Omental fat pad (tissue), 3 donors: ENCODE measurements at regions not wholly inside any gene's neighbourhood (a gene's known extent, or its start where the extent isn't known, plus 50 kb on each side); places are given as distances from the start of the nearest gene placed in this dataset.

ENCODE experiments used
- ATAC-seq: fragments of 150-250 bp; one replicate; pipeline ENCODE4 v1.9.1; 2016; ENCODE audit warnings: mild to moderate bottlenecking, moderate library complexity; ENCODE audit not compliant: low FRiP score
- DNase-seq: peaks from one replicate; pipeline ENCODE4 v3.0.0-alpha.2; 2019; ENCODE audit warnings: low spot score
- TF ChIP-seq, protein P1 (sequence below), 3 donors: fragments of 450-650 bp; IDR thresholded peaks; one replicate each; pipeline ENCODE4 v1.5.1; 2016 to 2017; ENCODE audit warnings: antibody characterized with exemption in 3 of 3, mild to moderate bottlenecking in 3 of 3, moderate library complexity in 2 of 3

DNA sequence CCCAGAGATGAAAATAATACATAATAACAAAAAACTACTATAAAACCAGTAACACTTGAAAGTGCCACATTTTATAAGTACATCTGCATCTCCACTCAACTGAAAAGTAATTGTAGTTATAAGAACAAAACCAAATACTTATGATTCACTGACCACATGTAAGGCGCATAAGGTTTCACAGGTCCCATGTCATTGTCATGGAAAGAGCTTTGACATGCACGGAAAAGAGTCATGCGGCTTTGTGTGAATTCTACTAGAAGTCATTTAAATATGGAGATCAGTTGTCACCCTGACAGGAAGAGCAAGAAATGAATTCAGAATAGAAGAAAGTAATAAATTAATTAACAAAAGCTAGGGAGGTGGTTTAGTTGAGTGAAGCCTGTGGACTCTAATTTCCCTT is 459.1 kb downstream of the CDH2 start:
- ATAC-seq (no peak), DNase-seq (no peak)
- TF ChIP-seq, protein P1, sequence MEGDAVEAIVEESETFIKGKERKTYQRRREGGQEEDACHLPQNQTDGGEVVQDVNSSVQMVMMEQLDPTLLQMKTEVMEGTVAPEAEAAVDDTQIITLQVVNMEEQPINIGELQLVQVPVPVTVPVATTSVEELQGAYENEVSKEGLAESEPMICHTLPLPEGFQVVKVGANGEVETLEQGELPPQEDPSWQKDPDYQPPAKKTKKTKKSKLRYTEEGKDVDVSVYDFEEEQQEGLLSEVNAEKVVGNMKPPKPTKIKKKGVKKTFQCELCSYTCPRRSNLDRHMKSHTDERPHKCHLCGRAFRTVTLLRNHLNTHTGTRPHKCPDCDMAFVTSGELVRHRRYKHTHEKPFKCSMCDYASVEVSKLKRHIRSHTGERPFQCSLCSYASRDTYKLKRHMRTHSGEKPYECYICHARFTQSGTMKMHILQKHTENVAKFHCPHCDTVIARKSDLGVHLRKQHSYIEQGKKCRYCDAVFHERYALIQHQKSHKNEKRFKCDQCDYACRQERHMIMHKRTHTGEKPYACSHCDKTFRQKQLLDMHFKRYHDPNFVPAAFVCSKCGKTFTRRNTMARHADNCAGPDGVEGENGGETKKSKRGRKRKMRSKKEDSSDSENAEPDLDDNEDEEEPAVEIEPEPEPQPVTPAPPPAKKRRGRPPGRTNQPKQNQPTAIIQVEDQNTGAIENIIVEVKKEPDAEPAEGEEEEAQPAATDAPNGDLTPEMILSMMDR (IDR thresholded peaks at IDR 0.05): no peak

DNA sequence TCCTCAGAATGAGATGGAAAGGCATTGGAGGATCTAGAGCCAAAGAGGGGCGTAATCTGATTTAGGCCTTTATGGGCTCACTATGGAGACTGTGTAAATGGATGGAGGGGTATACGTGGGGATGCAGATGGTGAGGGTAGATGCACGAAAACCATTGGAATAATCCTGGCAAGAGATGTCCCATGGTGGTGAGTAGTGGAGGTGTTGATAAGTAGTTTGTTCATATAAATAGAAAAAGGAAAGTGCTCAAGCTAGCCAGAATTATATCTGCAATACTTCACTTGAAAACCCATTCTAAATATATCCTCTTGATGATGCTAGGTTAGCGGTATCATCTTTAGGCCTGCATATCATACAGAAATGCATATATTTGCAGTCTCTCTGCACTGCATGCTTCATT is 459.7 kb downstream of the CDH2 start:
- DNase-seq (no peak), ATAC-seq (no peak)
- TF ChIP-seq, protein P1 (IDR thresholded peaks at IDR 0.05): no peak

DNA sequence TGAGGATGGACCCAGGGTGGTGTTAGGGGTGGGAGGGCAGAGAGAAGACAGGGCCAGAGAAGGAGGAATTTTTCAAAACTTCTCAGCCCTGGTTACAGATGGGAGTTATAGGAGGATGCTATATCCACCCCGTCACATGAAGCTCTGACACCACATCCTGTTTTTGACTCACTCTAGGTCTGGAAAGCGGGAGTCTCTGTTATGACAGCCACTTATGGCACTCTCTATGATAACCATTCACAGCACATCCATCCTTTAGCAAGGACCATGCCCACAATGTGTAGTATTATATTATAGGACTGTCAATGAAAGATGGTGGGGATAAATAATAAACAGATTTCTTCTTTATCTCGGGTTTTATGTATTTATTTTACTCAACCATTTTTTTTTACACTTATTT is 461.2 kb downstream of the CDH2 start:
- TF ChIP-seq, protein P1 (IDR thresholded peaks at IDR 0.05): no peak
- DNase-seq (no peak), ATAC-seq (no peak)

DNA sequence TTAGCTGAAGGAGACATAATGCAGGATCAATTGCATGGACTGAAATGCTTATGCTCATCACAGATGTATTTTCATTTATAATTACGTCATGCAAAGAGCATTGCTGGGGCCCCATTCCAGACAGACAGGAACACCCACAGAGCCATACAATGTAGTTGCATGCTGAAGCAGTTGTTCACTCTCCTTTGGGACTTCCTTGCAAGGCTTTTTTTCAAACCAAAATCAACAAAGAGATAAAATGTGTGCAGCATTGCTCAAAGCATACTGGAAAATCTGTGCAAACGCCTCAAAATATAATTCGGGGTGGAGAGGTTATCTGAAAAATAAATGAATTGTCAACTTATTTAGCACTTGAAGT is 463.2 kb downstream of the CDH2 start:
- ATAC-seq (no peak), DNase-seq (no peak)
- TF ChIP-seq, protein P1 (IDR thresholded peaks at IDR 0.05): no peak

DNA sequence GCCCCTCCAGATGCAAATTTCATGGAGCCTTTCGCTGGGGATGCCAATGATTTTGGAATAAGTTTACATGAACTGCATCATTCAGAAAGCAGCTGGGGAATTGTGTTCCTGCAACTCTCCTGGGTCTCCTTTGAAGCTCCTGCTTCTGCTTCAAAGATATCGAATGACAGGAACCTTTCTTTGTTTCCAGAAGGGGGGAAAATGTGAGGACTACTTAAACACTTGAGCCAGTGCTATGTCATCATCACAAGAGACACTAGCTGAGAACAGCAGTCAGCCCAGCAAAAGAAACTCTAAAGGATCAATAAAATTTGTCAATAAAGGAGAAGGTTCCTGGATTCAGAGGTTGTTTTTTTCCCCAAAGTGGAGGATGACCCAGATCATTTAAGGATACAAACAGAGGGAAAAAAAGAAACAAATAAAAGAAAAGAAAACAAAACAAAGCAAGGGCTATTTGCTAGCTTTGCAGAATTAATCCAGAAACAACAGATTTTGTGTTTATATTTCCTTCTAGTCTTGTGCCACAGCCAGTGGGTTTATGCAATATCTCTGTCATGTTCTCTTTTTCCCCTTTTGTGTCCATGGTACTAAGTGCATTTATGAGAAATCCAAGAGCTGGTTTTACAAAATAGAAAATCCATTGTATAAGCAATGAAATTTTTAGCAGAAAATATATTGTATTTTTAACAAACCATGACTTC is 463.7 kb downstream of the CDH2 start:
- no peak for ATAC-seq
- DNase-seq: no peak
- TF ChIP-seq, protein P1 (IDR thresholded peaks at IDR 0.05): no peak

DNA sequence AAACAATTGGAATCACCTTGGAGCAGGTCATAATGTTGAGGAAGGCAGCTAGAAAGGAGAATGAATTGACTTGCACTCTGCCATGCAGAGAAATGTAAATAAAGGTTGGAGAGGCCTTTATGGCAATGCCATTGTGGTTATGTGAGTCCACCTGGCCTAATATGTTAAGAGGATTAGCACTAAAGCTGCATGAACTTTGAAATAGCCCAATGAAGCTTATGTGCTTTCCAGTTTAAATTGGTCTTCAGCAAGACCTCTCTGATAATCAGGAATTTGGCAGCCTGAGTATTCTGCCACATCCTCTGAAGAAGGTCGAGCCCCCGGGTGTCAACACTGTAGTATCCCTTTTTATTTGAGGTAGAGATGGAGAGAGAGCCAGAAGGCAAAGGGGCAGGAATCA is 464.9 kb downstream of the CDH2 start:
- TF ChIP-seq, protein P1 (IDR thresholded peaks at IDR 0.05): no peak
- ATAC-seq: no peak
- DNase-seq: no peak

DNA sequence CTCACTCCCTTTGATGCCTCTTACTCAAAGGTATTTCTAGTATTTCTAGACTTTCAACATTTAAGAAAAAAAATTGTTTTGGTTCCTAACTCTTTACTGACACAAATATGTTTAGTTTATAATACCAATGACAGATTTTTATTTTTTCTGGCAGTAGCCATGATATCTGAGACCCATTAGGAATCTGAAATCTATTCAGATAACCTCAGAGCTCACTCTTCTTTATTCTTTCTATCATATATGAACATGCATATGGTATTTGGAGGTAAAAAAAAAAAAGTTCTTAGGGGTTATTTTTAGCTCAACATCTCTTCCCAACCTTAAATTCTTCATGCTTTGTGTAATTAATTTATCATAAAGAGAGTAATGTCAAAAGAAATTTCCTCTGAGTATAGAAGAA is 465.5 kb downstream of the CDH2 start:
- DNase-seq (no peak), ATAC-seq (no peak)
- TF ChIP-seq, protein P1 (IDR thresholded peaks at IDR 0.05): no peak
